HG03342 (cell line): ENCODE measurements at regions not wholly inside any gene's neighbourhood (a gene's known extent, or its start where the extent isn't known, plus 50 kb on each side); places are given as distances from the start of the nearest gene placed in this dataset.
"Not testable (repeated sequence)": the region's sequence is repeated elsewhere in the genome, so short reads cannot be mapped to it uniquely, and the experiment has no call there.

Experiments used
- ATAC-seq: cut with Tn5 transposase; IDR thresholded peaks from one replicate; pipeline ENCODE4 v1.9.1; 2021; ENCODE audit warnings: mild to moderate bottlenecking, moderate library complexity; ENCODE audit not compliant: unreplicated experiment

- ATAC-seq, result no peak
Measured at GRCh38 chr15:75100679-75101078, 77.3 kb downstream of the PPCDC start.

- peak; percentile 49 for ATAC-seq
Measured at GRCh38 chr15:75104804-75105557, 81.6 kb downstream of the PPCDC start.

- ATAC-seq, result no peak
Measured at GRCh38 chr15:75107516-75107907, 84.1 kb downstream of the PPCDC start.

- ATAC-seq, result no peak
Measured at GRCh38 chr15:75107908-75108838, 84.8 kb downstream of the PPCDC start.

- no peak for ATAC-seq
Measured at GRCh38 chr15:75109021-75109735, 85.8 kb downstream of the PPCDC start.

GRCh38 chr15:75109736-75110130 lies 86.3 kb downstream of the PPCDC start:
- no peak for ATAC-seq

- ATAC-seq, result no peak
Measured at GRCh38 chr15:75112278-75112847, 89.0 kb downstream of the PPCDC start.

- peak; percentile 62 for ATAC-seq
Measured at GRCh38 chr15:75112848-75113492, 88.7 kb upstream of the C15orf39 start.

GRCh38 chr15:75114327-75114726 lies 87.4 kb upstream of the C15orf39 start:
- no peak for ATAC-seq

GRCh38 chr15:75114796-75115195 lies 86.9 kb upstream of the C15orf39 start:
- no peak for ATAC-seq

GRCh38 chr15:75115411-75115913 lies 86.2 kb upstream of the C15orf39 start:
- not testable (repeated sequence) for ATAC-seq

GRCh38 chr15:75116143-75116542 lies 85.5 kb upstream of the C15orf39 start:
- not testable (repeated sequence) for ATAC-seq

GRCh38 chr15:75117993-75118392 lies 83.7 kb upstream of the C15orf39 start:
- no peak for ATAC-seq

- not testable (repeated sequence) for ATAC-seq
Measured at GRCh38 chr15:75119312-75119711, 82.4 kb upstream of the C15orf39 start.

GRCh38 chr15:75121491-75121890 lies 80.2 kb upstream of the C15orf39 start:
- no peak for ATAC-seq

GRCh38 chr15:75123395-75123794 lies 78.3 kb upstream of the C15orf39 start:
- no peak for ATAC-seq

- not testable (repeated sequence) for ATAC-seq
Measured at GRCh38 chr15:75124278-75124677, 77.4 kb upstream of the C15orf39 start.

GRCh38 chr15:75125935-75126334 lies 75.7 kb upstream of the C15orf39 start:
- ATAC-seq, result no peak

- ATAC-seq, result no peak
Measured at GRCh38 chr15:75126864-75127580, 74.7 kb upstream of the C15orf39 start.

- ATAC-seq, result no peak
Measured at GRCh38 chr15:75129788-75130187, 71.9 kb upstream of the C15orf39 start.
